SK-N-SH treated with all-trans-retinoic acid at 6 μM for 48 hours (cell line): ENCODE measurements at regions not wholly inside any gene's neighbourhood (a gene's known extent, or its start where the extent isn't known, plus 50 kb on each side); places are given as distances from the start of the nearest gene placed in this dataset.
A peak's percentile ranks its signal among the peaks of the same experiment; 100 is the strongest.

Experiments used
- ATAC-seq: fragments of 200-7000 bp; cut with Tn5 transposase; 3 replicates; pipeline ENCODE4 v1.9.1; 2020; ENCODE audit warnings: mild to moderate bottlenecking, moderate library complexity
- ARNTL ChIP-seq: fragments of 450-650 bp; formaldehyde crosslinking; IDR thresholded peaks from 2 replicates; pipeline ENCODE4 v1.5.0; 2020; ENCODE audit warnings: low read depth, mild to moderate bottlenecking, moderate library complexity, borderline replicate concordance
- BACH2 ChIP-seq: fragments of 250-450 bp; sonication (Bioruptor Pico); IDR thresholded peaks from 2 replicates; pipeline ENCODE4 v1.9.0; 2021; ENCODE audit warnings: mild to moderate bottlenecking, borderline replicate concordance
- CSDC2 ChIP-seq: fragments of 250-450 bp; sonication (Bioruptor Pico); IDR thresholded peaks from 2 replicates; pipeline ENCODE4 v1.5.0; 2020; ENCODE audit warnings: mild to moderate bottlenecking, moderate library complexity
- ESRRG ChIP-seq: fragments of 250-450 bp; sonication (Bioruptor Pico); IDR thresholded peaks from 2 replicates; pipeline ENCODE4 v1.6.1; 2021; ENCODE audit warnings: mild to moderate bottlenecking
- GLIS3 ChIP-seq: fragments of 250-450 bp; sonication (Bioruptor Pico); IDR thresholded peaks from 2 replicates; pipeline ENCODE4 v1.5.0; 2020; ENCODE audit warnings: mild to moderate bottlenecking, moderate library complexity
- ISL1 ChIP-seq: fragments of 250-450 bp; sonication (Bioruptor Pico); IDR thresholded peaks from 2 replicates; pipeline ENCODE4 v2.1.2; 2022; ENCODE audit warnings: mild to moderate bottlenecking, moderate library complexity
- OSR1 ChIP-seq: fragments of 250-450 bp; sonication (Bioruptor Pico); IDR thresholded peaks from 2 replicates; pipeline ENCODE4 v1.8.0; 2022; ENCODE audit warnings: moderate library complexity, mild to moderate bottlenecking, inconsistent platforms
- PPARA ChIP-seq: fragments of 250-450 bp; sonication (Bioruptor Pico); IDR thresholded peaks from 2 replicates; pipeline ENCODE4 v1.5.0; 2020; ENCODE audit warnings: mild to moderate bottlenecking, borderline replicate concordance
- RARB ChIP-seq: fragments of 250-450 bp; sonication (Bioruptor Pico); IDR thresholded peaks from 2 replicates; pipeline ENCODE4 v1.8.0; 2021; ENCODE audit warnings: mild to moderate bottlenecking, moderate library complexity
- SNAI2 ChIP-seq: fragments of 250-450 bp; sonication (Bioruptor Pico); IDR thresholded peaks from 2 replicates; pipeline ENCODE4 v1.5.0; 2020; ENCODE audit warnings: mild to moderate bottlenecking, moderate library complexity
- TCF4 ChIP-seq: fragments of 250-450 bp; sonication (Bioruptor Pico); IDR thresholded peaks from 2 replicates; pipeline ENCODE4 v1.8.0; 2021; ENCODE audit warnings: mild to moderate bottlenecking, moderate library complexity, borderline replicate concordance
- TOX ChIP-seq: fragments of 250-450 bp; sonication (Bioruptor Pico); IDR thresholded peaks from 2 replicates; pipeline ENCODE4 v1.8.0; 2021; ENCODE audit warnings: mild to moderate bottlenecking, moderate library complexity, borderline replicate concordance
- TSHZ2 ChIP-seq: fragments of 250-450 bp; sonication (Bioruptor Pico); IDR thresholded peaks from 2 replicates; pipeline ENCODE4 v1.5.0; 2020; ENCODE audit warnings: mild to moderate bottlenecking, moderate library complexity
- ZC3H10 ChIP-seq: fragments of 250-450 bp; sonication (Bioruptor Pico); IDR thresholded peaks from 2 replicates; pipeline ENCODE4 v1.5.1; 2021; ENCODE audit warnings: mild to moderate bottlenecking, moderate library complexity
- ZFP3 ChIP-seq: fragments of 250-450 bp; sonication (Bioruptor Pico); IDR thresholded peaks from 2 replicates; pipeline ENCODE4 v1.5.0; 2020; ENCODE audit warnings: mild to moderate bottlenecking, moderate library complexity
- ZFP30 ChIP-seq: fragments of 450-650 bp; formaldehyde crosslinking; IDR thresholded peaks from 2 replicates; pipeline ENCODE4 v1.5.0; 2022; ENCODE audit warnings: mild to moderate bottlenecking, moderate library complexity
- ZNF565 ChIP-seq: fragments of 450-650 bp; formaldehyde crosslinking; conservative IDR thresholded peaks from 2 replicates; pipeline ENCODE4 v1.5.0; 2020; ENCODE audit warnings: low read depth, mild to moderate bottlenecking, moderate library complexity
- ZNF70 ChIP-seq: fragments of 450-650 bp; formaldehyde crosslinking; IDR thresholded peaks from 2 replicates; pipeline ENCODE4 v1.5.0; 2020; ENCODE audit warnings: mild to moderate bottlenecking, moderate library complexity
- ZNF8 ChIP-seq: fragments of 450-650 bp; formaldehyde crosslinking; IDR thresholded peaks from 2 replicates; pipeline ENCODE4 v1.5.0; 2020; ENCODE audit warnings: mild to moderate bottlenecking, moderate library complexity
- TF ChIP-seq, protein P1 (sequence below): fragments of 250-450 bp; sonication (Bioruptor Pico); IDR thresholded peaks from 2 replicates; pipeline ENCODE4 v1.5.1; 2020; ENCODE audit warnings: low read depth, mild to moderate bottlenecking, moderate library complexity
- TF ChIP-seq, protein P2 (sequence below): fragments of 250-450 bp; sonication (Bioruptor Pico); IDR thresholded peaks from 2 replicates; pipeline ENCODE4 v1.8.0; 2020; ENCODE audit warnings: mild to moderate bottlenecking, moderate library complexity, borderline replicate concordance
- TF ChIP-seq, protein P3 (sequence below): fragments of 250-450 bp; sonication (Bioruptor Pico); IDR thresholded peaks from 2 replicates; pipeline ENCODE4 v1.5.1; 2021; ENCODE audit warnings: mild to moderate bottlenecking, moderate library complexity
- TF ChIP-seq, protein P4 (sequence below): fragments of 250-450 bp; sonication (Bioruptor Pico); IDR thresholded peaks from 2 replicates; pipeline ENCODE4 v1.8.0; 2021; ENCODE audit warnings: low read depth, mild to moderate bottlenecking, moderate library complexity, borderline replicate concordance

DNA sequence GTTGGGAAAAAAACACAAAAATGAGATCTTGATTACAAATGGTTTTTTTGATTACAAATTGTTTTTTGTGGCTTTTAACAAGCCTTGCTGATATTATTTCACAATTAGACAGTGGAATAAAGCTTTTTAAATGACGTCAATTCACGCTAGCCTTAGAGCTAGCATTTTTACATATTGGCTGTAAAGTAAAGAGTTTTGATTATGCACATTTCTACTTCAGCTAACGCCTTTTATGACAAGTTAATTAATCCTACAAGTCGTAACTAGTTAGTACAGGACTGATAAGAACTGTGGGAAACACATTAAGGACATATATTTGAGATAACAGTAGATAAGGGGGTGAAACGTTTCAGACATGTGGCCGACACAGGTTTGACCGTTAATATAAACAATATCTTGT is 95.7 kb upstream of the ATXN3L start:
- TF ChIP-seq ESRRG (CRISPR knock-in tag) (no peak), RARB (CRISPR knock-in tag) (no peak), TOX (CRISPR knock-in tag) (no peak), GLIS3 (no peak), OSR1 (CRISPR knock-in tag) (no peak)
- TF ChIP-seq, protein P1, sequence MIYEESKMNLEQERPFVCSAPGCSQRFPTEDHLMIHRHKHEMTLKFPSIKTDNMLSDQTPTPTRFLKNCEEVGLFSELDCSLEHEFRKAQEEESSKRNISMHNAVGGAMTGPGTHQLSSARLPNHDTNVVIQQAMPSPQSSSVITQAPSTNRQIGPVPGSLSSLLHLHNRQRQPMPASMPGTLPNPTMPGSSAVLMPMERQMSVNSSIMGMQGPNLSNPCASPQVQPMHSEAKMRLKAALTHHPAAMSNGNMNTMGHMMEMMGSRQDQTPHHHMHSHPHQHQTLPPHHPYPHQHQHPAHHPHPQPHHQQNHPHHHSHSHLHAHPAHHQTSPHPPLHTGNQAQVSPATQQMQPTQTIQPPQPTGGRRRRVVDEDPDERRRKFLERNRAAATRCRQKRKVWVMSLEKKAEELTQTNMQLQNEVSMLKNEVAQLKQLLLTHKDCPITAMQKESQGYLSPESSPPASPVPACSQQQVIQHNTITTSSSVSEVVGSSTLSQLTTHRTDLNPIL (CRISPR knock-in tag), result no peak
- TF ChIP-seq, protein P2, sequence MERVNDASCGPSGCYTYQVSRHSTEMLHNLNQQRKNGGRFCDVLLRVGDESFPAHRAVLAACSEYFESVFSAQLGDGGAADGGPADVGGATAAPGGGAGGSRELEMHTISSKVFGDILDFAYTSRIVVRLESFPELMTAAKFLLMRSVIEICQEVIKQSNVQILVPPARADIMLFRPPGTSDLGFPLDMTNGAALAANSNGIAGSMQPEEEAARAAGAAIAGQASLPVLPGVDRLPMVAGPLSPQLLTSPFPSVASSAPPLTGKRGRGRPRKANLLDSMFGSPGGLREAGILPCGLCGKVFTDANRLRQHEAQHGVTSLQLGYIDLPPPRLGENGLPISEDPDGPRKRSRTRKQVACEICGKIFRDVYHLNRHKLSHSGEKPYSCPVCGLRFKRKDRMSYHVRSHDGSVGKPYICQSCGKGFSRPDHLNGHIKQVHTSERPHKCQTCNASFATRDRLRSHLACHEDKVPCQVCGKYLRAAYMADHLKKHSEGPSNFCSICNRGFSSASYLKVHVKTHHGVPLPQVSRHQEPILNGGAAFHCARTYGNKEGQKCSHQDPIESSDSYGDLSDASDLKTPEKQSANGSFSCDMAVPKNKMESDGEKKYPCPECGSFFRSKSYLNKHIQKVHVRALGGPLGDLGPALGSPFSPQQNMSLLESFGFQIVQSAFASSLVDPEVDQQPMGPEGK, result no peak
- ATAC-seq, result no peak

- no peak for ATAC-seq
- TF ChIP-seq, protein P3, sequence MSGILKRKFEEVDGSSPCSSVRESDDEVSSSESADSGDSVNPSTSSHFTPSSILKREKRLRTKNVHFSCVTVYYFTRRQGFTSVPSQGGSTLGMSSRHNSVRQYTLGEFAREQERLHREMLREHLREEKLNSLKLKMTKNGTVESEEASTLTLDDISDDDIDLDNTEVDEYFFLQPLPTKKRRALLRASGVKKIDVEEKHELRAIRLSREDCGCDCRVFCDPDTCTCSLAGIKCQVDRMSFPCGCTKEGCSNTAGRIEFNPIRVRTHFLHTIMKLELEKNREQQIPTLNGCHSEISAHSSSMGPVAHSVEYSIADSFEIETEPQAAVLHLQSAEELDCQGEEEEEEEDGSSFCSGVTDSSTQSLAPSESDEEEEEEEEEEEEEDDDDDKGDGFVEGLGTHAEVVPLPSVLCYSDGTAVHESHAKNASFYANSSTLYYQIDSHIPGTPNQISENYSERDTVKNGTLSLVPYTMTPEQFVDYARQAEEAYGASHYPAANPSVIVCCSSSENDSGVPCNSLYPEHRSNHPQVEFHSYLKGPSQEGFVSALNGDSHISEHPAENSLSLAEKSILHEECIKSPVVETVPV, result no peak
- TF ChIP-seq ARNTL (CRISPR knock-in tag) (no peak), SNAI2 (CRISPR knock-in tag) (no peak), RARB (CRISPR knock-in tag) (no peak), TSHZ2 (CRISPR knock-in tag) (0 out of 2 replicates have a peak, but pooled peaks have one; percentile 28), ZNF70 (CRISPR knock-in tag) (0 out of 2 replicates have a peak, but pooled peaks have one; percentile 31), PPARA (CRISPR knock-in tag) (no peak), BACH2 (CRISPR knock-in tag) (no peak), ZFP30 (CRISPR knock-in tag) (no peak), TOX (CRISPR knock-in tag) (no peak), ZFP3 (CRISPR knock-in tag) (no peak; the same call in 1 of the 2 replicates), OSR1 (CRISPR knock-in tag) (no peak), ESRRG (CRISPR knock-in tag) (no peak), TCF4 (CRISPR knock-in tag) (no peak), CSDC2 (CRISPR knock-in tag) (peak; percentile 96), ZC3H10 (CRISPR knock-in tag) (no peak), ZNF8 (CRISPR knock-in tag) (no peak), GLIS3 (no peak), ZNF565 (CRISPR knock-in tag) (no peak), ISL1 (CRISPR knock-in tag) (peak; percentile 35; the same call in 1 of the 2 replicates)
- TF ChIP-seq, protein P4, sequence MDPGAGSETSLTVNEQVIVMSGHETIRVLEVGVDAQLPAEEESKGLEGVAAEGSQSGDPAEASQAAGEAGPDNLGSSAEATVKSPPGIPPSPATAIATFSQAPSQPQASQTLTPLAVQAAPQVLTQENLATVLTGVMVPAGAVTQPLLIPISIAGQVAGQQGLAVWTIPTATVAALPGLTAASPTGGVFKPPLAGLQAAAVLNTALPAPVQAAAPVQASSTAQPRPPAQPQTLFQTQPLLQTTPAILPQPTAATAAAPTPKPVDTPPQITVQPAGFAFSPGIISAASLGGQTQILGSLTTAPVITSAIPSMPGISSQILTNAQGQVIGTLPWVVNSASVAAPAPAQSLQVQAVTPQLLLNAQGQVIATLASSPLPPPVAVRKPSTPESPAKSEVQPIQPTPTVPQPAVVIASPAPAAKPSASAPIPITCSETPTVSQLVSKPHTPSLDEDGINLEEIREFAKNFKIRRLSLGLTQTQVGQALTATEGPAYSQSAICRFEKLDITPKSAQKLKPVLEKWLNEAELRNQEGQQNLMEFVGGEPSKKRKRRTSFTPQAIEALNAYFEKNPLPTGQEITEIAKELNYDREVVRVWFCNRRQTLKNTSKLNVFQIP (CRISPR knock-in tag), result no peak
- TF ChIP-seq, protein P1 (CRISPR knock-in tag), result no peak
- TF ChIP-seq, protein P2, result no peak
Measured at GRCh38 chrX:13414006-13414647, 94.3 kb upstream of the ATXN3L start.
